GM19238 (cell line): ENCODE measurements at regions not wholly inside any gene's neighbourhood (a gene's known extent, or its start where the extent isn't known, plus 50 kb on each side); places are given as distances from the start of the nearest gene placed in this dataset.

Experiments
- DNase-seq: peaks from one replicate; pipeline ENCODE4 v3.0.0; 2011; ENCODE audit warnings: low spot score; ENCODE audit not compliant: insufficient read length

- DNase-seq, result no peak
Observed at GRCh38 chr3:18778598-18778997, 353.5 kb upstream of the SATB1 start.

- DNase-seq, result no peak
Observed at GRCh38 chr3:18778094-18778493, 353.0 kb upstream of the SATB1 start.

- no peak for DNase-seq
Observed at GRCh38 chr3:18775501-18775900, 350.4 kb upstream of the SATB1 start.

DNA sequence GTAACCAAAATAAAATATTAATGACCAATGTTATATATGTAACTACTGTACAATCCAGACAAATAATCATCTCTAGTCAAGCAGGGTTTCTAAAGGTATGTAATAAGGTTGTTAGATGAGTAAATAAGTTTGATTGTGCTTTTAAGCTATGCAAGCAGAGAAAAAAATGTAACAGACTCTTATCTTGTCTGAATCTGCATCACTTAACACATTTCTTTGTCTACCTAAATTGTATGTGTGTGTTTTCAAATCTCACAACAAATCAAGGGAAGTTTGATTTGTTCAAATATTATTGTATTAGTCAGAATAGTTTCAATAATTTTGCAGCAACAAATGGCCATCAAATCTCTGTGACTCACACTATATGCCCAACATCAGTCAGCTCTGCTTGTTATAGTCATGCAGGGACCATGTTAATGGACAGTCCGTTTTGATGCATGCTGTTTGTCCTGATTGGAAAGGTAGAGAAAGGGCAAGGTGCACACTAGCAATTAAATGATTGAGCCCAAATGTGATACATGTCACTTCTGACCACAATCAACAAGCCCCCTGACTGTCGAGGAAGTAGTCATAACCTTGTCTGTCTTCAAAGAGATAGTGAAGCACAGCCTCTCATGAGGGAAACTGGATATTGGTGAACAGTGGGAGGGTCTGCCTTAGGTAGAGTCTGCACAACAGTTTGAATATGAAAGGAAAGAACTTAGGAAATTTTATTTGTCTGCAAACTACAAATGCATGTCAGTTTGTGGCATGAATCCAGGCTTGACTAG is 349.4 kb upstream of the SATB1 start:
- no peak for DNase-seq

DNA sequence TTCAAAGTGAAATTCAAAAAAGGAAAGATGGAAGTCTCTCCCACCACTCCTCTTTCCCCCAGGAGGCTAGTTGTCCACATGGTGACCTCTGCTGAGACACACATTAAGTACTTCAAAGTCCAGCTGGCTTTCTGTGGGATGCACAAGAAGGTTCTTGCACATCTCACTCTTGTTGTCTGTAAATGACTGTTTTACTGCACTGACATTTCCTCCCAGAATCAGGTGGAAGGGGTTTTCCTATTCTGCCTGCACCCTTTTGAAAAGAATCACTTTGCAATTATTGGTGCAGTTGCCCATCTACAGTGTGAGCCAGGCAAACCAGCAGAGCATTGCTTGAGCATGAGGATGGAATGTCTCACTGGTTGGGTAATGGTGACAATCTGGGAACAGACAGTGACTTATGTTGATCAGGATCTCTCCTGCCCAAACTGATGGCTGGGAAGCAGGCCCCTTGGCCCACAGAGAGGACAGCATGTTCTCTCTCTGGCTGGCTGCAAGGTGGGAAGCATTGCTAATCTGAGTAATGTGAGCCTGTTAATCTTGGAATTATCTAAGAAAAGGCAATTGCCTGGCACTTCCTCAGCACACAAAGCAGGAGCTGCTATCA is 347.7 kb upstream of the SATB1 start:
- no peak for DNase-seq

DNA sequence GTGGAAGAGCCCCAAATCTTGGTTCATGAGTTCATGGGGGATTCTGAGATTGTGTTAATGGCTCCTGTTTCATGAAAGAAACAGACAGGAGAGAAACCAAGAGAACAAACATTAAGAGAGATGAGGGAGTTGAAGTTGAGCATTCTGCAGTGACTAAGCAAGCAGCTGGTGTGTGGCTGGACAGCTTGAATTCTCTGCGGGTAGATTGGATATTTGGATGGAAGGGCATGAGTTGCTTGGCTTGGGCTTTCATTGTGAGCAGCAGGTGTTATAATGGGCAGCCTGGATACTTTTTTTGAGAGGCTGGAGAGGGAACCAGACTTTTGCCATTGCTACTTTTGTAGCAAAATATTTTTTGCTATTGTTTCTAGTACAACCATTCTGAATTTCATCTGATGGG is 346.8 kb upstream of the SATB1 start:
- no peak for DNase-seq

- no peak for DNase-seq
Observed at GRCh38 chr3:18770800-18771199, 345.7 kb upstream of the SATB1 start.

DNA sequence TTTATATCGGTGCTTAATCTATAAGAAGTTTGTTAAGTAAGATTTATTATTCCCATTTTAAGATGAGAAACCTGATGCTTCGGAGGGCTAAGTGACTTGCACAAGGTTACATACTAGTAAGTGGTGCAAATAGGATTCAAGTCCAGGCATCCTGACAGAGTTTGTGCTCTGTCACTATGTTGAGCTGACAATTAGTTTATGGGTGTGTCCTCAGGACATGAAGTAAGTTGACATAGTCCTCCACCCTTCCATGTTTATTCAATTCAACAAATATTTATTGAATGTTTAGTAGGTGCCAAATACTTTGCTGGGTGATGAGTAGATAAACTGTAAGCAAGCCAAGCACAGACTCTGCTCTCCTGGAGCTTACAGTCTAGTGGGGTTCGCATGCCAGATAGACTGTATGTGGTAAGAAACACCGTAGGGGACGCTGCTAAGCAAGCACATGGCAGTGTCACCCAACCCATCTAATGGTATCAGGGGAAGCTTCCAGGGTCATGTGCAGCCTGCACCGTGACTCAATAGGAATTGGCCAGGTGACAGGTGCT is 342.7 kb upstream of the SATB1 start:
- no peak for DNase-seq

GRCh38 chr3:18766974-18767373 is 341.8 kb upstream of the SATB1 start:
- no peak for DNase-seq

- DNase-seq, result no peak
Observed at GRCh38 chr3:18765662-18766061, 340.5 kb upstream of the SATB1 start.

DNA sequence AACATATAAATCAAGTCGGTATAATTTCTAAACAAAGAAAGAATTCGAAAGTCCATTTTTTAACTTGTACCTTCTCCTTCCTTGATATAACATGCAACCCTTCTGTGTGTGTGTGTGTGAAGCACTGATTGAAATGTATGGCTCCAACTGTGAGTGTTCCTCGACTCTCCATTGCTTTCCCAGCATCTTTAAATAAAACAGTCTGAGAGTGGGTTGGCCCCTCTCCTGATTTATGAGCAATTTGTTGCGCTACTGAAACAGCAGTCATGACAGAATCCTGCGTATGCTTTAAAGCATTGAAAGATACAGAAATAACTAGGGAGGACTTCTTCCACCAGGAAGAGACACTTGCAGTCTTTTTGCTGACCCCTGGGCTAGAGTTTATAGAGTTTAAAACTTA is 340.0 kb upstream of the SATB1 start:
- no peak for DNase-seq

DNA sequence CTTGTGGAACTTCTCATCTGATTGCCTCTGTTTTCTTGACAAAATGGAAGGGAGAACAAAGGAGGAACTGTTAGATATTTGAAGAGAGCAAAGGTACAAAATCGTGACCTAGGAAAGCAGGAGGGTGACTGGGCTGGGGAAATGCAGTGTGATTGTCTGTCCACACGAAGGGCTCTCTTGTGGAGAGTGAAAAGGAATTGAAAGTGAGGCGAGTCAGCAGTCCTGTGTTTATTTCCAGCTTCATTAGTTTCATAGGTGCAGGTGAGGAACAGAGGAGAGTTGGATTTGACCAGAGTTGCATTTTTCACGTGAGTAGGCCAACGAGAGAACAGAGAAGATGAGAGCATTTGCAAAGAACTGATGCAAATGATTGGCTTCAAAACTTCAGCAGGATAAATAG is 336.4 kb upstream of the SATB1 start:
- no peak for DNase-seq

GRCh38 chr3:18758047-18758704 is 333.0 kb upstream of the SATB1 start:
- DNase-seq, result no peak

GRCh38 chr3:18757476-18757875 is 332.3 kb upstream of the SATB1 start:
- no peak for DNase-seq

DNA sequence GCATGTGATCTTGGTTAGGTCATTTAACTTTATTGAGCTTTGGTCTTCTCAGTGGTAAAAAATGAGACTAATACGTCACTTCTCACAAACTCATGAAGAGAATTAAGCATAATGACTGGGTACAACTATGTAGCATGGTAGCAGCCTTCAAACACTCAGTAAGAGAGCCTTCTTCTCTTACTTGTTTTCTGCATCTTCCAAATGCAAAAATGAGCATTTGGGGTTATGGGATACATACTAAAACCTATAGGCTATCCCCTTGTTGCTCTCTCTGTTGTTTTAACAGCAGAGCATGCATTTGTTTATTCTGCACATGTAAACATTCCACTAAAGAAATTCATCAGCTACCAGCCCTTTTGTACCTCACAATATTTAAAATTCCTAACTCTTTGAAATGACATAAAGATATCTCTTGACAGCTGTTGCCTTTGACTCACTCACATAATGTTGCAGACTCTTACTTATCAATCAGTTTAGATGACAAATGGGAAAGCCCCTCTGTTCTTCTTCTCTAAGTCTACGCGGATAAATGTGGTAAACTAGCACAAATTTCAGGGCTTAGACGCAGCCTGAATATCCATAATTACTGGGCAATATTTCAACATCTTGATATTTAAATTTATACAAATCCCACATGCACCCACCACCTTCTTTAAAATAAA is 327.3 kb upstream of the SATB1 start:
- DNase-seq, result no peak

DNA sequence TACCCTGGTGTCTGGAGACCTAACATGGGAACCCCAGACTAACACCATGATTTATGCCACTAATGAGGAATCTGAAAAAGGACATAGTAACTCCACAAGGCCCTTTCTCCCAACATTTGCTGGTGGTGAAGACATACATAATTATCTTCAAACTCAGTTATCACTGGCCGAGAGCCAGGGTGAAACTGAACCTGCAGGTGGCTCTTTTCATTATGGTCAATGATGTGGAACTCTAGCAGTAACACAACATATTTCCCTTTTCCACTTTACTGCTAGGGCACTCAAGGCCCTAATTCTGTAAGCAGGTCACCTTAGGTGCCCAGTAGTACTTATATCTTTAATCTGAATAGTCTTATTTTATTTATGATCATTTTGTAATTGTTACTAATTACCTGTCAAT is 326.4 kb upstream of the SATB1 start:
- no peak for DNase-seq

DNA sequence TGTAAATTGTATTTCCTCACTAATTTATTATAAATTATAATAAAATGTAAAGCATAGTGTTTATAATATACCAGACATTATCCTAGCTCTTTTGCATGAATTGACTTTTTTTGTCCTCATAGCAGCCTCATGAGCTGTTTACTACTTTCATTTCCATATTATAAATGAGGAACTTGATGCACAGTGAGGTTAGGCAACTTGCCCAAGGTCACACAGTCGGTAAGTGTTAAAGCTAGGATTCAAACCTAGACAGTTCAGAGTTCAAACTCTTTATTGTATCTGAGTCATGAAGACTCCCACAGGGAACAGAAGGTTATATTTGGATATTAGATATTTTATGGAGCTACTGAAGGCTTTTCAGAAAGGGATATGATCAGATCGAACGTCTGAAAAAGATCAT is 322.2 kb upstream of the SATB1 start:
- no peak for DNase-seq

- no peak for DNase-seq
Observed at GRCh38 chr3:18745472-18745871, 320.3 kb upstream of the SATB1 start.

- no peak for DNase-seq
Observed at GRCh38 chr3:18744472-18744871, 319.3 kb upstream of the SATB1 start.

GRCh38 chr3:18743761-18744160 is 318.6 kb upstream of the SATB1 start:
- no peak for DNase-seq

GRCh38 chr3:18740631-18741583 is 315.8 kb upstream of the SATB1 start:
- DNase-seq, result no peak
